Amniotic epithelial cell (primary cell): ENCODE measurements at regions not wholly inside any gene's neighbourhood (a gene's known extent, or its start where the extent isn't known, plus 50 kb on each side); places are given as distances from the start of the nearest gene placed in this dataset.
A peak's percentile ranks its signal among the peaks of the same experiment; 100 is the strongest.

Source experiments
- DNase-seq: peaks from one replicate; pipeline ENCODE4 v3.0.0-alpha.2; 2010; ENCODE audit warnings: low read depth

DNA sequence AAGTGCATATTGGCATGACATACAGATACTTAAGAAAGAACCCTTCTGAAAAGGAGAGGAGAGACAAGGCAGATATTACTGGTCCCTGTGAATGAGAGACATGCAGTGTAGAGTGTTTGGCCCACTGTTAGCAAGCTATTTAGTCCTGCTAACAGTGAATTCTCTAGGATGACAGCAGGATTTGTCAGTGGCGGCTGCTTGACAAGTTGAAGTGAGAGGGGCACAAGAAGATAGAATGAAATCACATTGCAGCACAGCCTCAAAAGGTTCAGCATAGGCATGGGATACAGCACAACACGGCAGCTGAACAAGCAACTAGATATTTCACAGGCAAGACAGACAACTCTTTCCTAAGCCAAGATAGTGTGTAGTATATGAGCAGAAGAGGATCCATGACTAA lies 407.9 kb downstream of the PLA2G4A start:
- DNase-seq: peak; percentile 37

DNA sequence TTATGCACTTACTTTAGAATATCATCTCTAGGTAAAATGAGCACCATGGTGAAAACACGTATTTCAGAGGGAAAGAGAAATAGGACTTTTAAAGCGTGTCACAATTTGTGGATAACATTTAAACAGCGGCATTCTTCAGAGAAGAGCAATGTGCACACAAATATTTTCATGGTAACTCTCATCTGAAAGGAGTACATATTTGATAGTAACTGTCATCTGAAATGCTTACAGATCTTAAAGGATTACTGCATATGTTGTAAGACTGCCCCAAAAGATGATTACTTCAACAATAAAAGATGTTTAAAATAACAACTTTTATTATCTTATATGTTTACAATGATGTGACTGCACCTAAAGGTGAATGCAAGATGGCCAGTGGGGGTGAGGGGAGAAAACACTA lies 408.8 kb downstream of the PLA2G4A start:
- peak; percentile 77 for DNase-seq

DNA sequence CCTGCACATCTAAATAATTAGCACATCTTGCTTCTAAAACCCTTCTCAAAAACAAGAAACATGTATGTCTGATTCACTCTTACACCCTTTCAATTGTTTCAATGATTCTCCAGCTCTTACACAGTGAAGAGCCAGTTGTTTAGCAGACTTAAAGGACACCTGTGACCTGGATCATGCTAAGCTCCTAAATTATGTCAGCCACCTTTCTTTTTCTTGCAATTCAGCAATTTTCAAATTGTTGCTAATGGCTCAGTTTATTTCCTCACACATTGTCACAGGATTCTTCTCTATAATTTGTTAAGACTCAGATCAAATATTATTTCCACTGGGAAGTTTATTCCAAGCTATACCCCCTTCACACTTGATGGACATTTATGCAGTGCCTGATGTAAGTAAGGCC lies 413.2 kb downstream of the PLA2G4A start:
- DNase-seq: no peak

DNA sequence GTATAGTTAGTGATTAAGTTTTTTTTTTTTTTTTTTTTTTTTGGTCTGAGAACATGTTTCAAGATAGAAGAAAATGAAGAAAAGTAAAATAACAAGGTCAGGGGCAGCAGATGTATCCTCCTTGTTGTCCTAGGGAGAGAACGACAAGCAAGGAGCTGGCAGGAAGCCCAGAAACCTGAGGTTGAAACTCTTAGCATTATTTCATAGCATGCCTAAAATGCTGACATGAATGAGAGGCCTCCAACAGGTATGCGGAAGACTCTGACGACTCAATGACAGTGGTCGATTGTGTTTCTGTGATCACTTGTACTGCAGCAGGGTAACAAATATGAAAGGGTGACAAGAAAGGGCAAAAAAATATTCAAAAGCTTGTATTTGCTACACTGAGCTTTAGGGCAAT lies 415.9 kb downstream of the PLA2G4A start:
- DNase-seq: peak; percentile 64

DNA sequence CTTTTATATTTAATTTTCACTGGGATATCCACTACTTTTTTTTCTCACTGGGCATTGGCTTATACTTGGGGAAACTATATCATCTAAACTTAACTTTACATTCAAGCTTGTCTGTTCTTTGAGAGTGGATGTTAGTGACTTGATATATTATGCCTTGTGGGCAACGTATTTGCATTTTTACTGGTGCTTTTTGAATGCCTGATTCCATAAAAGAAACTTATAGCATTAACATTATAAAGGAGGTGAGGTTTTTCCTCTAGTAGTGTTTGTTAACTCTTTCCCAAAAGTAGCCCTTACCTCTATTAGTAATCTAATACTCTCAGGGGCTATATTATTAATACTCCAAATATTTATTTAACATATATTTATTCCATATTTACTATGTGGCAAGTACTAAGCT lies 416.5 kb downstream of the PLA2G4A start:
- DNase-seq: no peak

DNA sequence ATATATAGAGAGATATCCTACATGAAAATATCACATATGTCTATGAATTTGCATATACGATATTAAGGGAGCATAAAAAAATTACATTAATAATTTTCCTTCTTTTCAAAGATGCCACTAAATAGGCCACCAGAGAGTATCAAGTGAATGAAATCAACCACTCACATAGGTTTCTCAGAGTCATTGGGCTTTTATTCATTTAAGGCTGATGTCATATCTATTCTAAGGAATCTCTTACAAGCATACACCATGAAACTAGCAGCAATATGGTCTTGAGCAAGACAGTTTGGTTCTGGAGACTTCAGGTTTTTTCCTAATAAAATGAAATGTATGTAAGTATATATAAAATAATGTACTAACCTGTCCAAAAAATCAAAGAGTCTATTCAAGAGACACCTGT lies 420.4 kb downstream of the PLA2G4A start:
- no peak for DNase-seq

DNA sequence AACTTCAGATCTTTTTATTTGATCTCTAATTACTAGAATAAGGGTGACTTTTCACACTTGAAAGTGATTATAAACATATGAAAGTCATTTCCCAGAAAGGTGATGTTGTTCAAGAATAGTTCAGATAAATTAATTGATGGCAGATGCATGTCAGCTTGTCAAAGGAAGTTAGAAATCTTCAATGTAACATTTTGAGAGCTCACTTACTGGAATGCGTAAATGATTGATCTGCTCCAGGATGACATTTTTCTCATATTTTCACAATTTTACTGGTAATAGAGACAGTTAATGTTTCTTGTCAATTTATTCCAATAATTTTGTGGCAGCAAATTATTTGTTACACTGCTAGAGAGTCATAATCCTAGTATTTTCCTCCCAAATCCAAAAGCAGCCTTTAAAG lies 424.2 kb downstream of the PLA2G4A start:
- DNase-seq: no peak

DNA sequence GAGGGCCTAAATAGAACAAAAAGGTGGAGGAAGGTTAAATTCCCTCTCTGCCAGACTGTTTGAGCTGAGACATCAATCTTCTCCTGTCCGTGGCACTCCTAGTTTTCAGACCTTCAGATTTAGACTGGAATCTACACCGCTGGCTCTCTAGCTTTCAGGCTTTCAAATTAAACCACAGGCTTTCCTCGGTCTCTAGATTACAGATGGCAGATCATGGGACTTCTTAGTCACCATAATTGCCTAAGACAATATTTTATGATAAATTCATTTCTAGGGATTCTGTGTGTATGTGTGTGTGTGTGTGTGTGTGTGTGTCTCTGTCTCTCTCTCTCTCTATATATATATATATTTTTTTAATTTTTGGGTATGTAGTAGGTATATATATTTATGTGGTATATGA lies 428.7 kb downstream of the PLA2G4A start:
- peak; percentile 71 for DNase-seq

DNA sequence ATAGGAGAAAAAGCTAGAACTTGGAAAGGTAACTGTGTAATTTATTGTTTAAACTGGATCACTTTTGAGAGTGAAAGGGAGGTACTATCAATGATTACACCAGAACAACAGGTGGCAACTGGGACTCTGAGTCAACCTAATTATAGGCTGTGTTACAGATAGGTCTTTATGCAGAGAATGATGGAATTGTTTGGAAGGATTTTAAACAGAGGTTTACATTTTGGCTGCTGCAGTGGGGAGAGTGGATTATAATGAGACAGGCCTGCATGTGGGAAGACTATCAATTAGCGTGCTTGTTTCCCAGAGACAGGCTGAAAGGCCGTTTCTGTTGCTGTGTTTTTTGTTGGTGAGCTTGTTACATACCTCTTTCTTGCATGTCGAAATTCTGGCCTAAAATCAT lies 432.9 kb downstream of the PLA2G4A start:
- DNase-seq: peak; percentile 20

DNA sequence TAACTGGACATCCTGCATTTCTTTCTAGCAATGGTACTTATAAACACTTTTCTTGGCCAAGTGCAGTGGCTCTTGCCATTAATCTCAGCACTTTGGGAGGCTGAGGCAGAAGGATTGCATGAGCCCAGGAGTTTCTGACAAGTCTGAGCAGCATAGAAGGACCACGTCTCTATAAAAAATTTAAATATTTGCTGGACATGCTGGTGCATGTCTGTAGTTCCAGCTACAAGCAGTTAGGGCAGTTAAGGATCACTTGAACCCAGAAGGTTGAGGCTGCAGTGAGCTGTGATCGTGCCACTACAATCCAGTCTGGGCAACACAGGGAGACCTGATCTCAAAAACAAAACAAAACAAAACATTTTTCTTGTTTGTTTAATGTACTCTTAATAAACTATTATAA lies 434.0 kb downstream of the PLA2G4A start:
- no peak for DNase-seq

DNA sequence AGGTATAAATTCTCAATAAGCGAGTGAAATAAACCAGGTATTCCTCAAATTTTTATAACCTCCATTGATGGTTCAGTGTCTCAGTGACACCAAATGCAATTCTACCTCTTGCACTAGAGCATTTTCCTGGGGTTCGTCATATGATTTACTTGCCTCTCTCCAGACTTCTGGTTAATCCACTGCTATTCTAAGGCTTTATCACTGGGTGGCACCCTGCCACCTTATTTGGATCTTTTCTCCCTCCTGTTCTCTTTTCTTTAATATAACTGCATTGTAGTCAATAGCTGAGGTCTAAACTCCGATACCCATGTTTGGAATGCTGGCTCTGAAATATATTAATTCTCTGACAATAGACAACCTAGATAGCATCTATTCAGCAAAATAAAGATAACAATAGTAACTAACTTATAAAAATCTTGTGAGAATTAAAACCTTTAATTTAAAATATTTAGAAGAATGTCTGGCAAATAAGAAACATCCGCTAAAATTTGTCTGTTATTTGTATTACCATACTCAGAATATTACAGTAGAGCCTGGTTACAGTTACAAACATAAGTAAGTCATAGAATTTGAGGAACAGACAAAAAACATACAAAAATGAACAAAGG lies 436.4 kb downstream of the PLA2G4A start:
- DNase-seq: peak; percentile 83

DNA sequence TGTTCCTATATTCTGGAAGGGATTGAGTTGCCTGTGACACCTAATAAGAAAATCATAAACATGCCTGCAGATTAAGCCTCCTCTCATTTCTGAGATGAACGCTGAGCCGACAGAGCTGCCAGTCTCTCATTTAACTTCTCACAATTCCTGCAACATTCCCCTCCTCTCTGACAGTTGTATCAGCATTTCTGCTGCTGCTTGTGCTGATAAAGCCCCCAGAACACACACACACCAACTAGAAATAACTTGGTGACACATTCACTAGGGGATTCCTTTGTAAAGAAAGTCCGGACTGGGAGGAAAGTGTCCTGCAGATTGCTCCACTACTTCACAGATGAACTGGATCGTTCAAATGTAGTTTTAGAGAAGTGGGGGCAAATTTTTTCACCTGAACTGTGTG lies 437.3 kb downstream of the PLA2G4A start:
- no peak for DNase-seq

DNA sequence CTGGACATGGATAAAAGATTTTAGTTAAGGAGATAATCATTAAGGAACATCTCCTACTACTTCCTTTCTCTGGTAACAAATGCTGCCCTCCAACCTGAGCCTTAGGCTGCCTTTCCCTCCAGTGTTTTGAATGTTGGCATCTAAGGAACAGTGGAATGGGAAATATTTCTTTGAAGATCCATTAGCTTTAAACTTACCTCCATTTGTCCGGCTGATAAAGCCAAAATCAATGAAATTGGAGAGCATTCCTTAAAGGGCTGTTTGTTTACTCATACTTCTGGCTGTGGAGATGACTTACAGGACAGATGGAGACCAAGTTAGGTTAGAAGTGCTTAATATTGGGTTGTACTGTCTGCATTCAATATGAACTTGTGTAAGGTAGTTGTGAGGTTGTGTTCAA lies 439.1 kb downstream of the PLA2G4A start:
- no peak for DNase-seq

DNA sequence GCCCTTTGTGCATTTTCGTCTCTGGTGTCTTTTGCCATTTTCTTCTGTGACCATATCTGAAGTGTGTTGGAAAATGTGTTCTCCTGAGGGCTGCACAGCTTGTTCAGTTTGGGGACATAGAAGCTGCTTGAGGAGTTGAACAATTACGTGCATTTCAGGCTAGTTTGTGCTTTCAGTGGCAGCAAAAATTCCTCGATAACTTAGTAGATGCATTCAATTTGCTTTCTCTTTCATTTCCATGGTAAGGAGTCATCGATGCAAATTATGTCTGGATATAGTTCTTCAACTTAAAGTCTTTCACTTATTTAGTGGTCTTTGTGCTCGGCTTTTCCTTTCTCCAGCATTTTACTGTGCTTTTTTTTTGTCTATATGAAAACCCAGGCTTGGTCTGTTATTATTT lies 441.5 kb downstream of the PLA2G4A start:
- DNase-seq: no peak

DNA sequence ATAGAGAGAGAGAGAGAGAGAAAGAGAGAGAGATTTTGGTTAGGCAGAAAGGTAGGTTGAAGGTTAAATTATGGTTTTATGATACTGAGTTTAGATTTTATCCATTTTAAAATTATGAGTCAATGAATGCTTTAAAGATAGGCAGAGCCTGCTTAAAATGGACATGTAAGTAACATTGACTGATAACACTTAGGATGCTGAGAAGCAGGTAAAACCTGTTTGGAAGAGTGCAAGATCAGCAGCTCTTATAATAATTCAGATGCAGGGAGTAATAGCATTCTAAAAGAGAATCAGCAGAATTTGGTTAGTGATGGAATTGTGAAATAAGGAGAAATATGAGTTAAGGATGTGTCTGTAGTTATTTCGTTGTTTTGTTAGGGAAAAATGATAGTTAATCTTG lies 446.6 kb downstream of the PLA2G4A start:
- no peak for DNase-seq

DNA sequence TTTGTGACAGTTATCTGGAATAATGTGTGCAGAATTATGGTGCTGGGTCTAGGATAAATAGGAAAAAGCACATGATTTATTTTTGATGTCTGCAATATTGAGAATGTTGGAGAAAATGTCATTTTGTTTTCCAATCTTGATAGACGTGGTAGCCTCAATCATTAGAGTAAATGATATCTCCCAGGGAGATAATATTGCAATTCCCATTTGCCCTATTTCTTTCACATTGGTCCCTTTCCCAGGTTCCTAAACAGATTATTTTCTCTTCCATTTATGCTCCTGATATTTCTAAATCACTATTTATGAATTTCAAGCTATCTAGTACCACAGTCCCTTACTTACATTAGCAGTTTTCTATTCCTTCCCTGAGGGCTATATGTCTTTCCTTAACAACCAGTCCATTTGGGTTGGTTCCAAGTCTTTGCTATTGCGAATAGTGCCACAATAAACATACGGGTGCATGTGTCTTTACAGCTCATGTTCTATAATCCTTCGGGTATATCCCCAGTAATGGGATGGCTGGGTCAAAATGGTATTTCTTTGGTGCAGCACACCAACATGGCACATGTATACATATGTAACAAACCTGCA lies 447.3 kb downstream of the PLA2G4A start:
- no peak for DNase-seq

DNA sequence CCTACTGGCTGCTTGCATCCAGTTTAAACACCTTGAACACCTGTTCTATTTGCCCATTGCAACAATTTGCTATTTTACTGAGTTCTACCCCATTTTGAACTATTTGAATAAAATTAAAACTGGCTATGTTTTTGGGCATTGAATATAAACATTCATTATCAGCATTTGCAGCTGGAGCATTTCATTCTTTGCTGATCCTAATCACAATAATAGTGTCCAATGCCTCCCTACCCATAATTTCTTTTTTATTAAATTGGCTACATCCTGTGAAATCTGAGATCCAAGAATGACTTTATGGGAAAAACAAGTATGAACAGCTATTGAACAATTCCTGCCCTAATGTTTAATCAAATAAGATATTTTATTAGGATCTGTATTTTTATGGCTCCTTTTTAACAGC lies 447.9 kb downstream of the PLA2G4A start:
- DNase-seq: no peak

DNA sequence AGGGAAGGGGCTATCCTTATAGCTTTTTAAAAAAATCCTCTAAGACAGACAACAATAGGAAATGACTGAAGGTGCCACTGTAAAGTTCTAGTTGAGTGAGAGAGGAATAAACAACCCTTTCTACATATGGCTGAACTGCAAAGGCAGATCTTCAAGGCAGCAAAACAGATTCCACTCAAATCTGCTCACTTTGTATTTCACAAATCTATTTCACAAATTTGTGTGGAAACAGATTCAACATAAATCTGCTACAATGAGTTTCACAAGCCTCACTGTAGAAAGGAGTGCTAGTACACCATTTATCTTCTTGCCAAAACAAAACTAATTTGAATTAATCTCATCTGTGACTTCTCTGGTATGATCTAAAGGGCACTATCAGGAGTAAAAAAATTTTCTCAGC lies 451.3 kb downstream of the PLA2G4A start:
- DNase-seq: peak; percentile 83

DNA sequence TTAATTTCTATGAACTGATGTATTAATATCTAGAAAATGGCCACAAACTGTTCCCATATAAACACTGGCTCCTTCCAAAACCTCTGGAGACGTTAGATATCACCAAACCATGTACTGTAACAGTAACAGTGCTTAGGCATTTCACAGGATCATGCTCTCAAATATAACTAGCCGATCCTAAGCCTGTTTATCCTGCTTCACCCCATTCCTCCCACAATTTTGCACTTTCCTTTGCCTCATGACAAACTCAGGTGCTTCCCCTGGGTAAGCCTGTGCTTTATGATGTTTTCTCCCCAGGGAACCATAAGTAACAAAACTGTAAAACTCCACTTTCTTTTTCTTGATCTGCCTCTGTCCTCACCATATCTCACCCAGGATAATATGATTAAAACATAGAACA lies 452.3 kb downstream of the PLA2G4A start:
- peak; percentile 34 for DNase-seq

DNA sequence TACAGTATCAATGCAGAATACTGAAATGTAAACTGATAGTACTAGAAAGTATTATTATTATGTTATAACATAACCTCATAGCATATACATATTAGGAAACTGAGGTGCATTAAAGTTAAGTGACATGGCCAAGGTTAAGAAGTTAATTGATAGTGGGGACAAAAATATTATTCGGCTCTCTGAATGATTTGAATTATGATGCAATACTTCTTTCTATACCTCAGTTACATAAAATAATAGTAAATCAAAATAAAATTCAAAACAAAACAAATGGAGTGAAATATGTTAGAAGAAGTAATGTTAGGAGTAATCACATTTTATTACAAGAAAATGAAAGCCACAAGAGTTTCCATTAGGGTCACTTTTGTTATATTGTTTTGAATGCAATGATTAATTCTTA lies 455.2 kb downstream of the PLA2G4A start:
- DNase-seq: no peak

DNA sequence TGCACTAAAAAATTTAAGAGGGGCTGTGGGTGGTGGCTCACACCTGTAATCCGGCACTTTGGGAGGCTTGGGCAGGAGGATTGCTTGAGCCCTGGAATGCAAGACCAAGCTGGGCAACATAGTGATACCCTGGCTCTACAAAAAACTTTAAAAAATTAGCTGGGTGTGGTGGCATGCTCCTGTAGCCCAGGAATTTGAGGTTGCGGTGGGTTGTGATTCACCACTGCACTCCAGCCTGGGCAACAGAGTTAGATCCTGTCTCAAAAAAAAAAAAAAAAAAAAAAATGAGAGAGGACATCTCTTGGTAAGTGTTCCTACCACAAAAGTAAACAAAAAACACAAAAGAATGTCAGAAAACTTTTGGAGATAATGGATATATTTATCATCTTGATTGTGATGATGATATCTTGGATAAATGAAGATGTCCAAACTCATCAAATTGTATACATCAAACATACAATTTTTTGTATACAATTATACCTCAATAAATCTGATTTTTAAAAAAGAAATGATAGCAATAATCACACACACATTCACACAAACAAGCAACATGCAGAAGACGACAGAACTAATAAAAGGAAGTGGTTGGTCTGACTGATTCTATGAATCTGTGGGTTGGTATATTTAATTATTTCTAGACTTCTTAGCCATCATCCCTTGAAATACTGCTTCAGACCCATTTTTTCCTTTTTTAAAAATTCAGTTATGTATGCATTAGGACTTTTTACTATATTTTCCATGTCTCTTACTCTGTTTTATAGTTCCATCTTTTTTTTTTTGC lies 465.9 kb downstream of the PLA2G4A start:
- DNase-seq: peak; percentile 7

DNA sequence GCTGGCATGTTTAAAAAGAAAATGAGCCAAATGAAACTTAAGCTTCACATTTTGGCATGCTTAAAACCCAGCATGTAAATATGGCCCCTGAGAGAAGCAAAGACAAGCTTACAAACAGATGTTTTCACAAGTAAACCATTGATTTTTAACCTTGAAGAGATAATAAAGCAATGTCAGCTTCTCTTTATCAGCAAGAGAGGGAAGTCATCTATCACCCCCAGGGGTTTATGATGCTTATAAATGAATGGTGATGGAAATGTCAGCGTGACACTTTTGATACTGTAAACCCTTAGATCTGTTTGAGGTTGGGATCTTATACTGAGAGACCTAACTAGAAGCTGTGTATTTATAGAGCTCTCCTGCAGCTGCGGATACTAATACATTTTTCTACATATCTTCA lies 471.3 kb downstream of the PLA2G4A start:
- no peak for DNase-seq

DNA sequence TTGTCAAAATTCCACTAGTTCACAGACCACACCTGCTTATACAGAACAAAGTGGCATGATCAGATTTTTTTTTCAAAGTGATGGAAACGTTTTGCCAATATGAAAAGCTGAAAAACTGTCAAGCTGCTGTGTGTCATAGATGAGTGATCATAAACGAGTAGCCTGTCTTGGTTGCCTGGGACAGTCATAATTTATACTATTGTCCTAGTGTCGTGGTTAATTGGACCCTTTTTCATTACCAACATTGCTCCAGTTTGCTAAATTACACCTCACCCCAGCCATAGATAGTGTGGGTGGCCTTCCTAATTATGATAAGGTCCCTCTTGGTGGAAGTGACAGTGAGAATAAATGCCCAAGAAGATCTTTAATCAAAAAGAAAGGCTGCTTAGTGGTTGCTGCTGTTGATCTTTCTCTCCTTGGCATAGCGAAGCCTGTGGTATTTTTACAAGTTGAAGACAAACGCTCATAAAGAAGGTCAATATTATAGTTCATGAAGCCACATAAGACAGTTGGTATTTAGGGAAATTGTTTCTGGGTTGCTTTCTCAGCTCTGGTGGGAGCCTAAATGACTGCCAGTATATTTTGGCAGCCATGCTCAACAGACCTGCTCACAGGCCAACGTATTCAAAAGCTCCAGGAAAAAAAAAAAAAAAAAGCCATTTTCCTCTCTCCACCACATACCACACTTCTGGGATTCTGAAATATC lies 478.1 kb downstream of the PLA2G4A start:
- DNase-seq: no peak
